ENCODE measurements at regions not wholly inside any gene's neighbourhood (a gene's known extent, or its start where the extent isn't known, plus 50 kb on each side); places are given as distances from the start of the nearest gene placed in this dataset.
A peak's percentile ranks its signal among the peaks of the same experiment; 100 is the strongest.
"Not testable (repeated sequence)": the region's sequence is repeated elsewhere in the genome, so short reads cannot be mapped to it uniquely, and the experiment has no call there.

- no peak for DNase-seq
These were observed 55.6 kb downstream of the OR4C45 start for GRCh38 chr11:50088231-50088630.

GRCh38 chr11:50098186-50098725 is 65.6 kb downstream of the OR4C45 start:
- DNase-seq, result no peak

- DNase-seq, result no peak
These were observed 70.2 kb downstream of the OR4C45 start for GRCh38 chr11:50102916-50103315.

DNA sequence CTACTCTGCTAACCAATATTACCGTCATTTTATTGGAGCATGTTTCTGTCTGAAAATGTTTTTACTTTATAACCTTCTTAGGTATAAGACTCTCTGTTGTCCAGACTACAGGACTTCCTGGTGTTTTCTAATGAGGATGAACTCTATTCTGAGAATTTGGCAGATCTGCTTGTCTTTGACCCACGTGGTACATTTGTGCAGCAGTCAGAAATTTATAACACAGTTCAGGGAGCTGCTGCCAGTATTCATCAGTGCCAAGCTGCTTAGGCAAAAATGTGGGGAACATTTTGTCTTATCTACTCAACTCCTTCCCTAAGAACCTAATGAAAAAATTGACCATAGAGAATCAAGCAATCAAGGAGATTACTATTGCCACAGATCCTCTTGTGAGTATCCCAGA is 108.0 kb downstream of the OR4C45 start:
- not testable (repeated sequence) for DNase-seq

- not testable (repeated sequence) for DNase-seq
These were observed 113.6 kb downstream of the OR4C45 start for GRCh38 chr11:50146308-50146707.

DNA sequence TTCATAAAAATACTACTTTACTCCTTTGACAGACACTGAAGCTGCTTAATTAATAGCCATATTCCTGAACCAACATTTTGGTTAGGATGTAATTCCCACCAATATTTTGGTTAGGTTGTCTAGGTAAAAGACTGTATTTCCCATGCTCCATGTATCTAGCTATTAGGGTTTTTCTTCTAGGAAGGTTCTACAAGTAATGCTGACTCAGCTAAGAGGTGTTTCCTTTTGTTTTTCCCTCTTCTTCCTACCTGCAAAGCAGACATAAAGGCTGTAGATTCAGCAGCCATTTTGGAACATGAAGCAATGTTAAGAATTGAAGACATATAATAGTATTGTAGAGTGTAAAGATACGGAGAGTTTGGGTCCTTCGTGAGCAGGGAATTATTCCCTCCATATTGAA is 115.3 kb downstream of the OR4C45 start:
- not testable (repeated sequence) for DNase-seq

DNA sequence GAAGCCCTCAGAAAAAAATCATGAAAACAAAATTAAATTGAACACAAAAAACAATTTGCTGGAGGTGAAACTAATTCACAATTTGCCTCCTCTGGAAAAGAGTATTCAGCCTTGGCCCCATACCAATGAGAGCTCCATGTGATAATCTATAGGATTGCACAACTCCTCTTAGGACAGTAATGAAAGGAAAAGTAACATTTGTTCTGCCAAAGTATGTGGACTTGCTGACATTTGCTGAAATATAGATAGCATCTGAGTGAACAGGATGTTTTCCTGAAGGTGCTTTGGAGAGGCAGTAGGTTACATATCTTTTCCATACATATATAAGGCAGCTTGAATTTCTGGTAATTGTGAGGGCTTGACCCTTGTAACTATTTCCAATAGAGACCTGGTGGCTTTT is 122.8 kb downstream of the OR4C45 start:
- no peak for DNase-seq

- DNase-seq, result no peak
These were observed 131.4 kb downstream of the OR4C45 start for GRCh38 chr11:50164050-50164449.

DNA sequence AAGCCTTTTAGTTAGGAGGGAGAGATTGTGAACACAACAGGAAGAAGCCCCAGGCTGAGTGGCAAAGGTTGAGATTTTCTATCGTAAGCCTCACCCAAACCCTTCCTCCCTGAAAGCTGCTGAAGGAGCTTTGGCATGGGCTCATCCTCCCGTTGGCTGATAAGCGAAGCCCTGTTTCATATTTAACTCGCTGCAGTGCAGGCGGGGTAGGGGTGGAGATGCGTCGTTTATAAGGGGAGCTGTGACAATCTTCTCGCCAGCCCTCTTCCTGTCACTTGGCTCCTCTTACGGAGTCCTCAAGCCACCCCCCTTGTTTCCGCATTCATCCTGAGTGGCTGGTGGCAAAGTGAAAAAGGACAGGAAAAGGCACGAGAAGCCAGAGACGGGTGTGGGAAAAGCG is 137.0 kb downstream of the OR4C45 start:
- no peak for DNase-seq

GRCh38 chr11:50170115-50170514 is 137.4 kb downstream of the OR4C45 start:
- DNase-seq, result no peak

DNA sequence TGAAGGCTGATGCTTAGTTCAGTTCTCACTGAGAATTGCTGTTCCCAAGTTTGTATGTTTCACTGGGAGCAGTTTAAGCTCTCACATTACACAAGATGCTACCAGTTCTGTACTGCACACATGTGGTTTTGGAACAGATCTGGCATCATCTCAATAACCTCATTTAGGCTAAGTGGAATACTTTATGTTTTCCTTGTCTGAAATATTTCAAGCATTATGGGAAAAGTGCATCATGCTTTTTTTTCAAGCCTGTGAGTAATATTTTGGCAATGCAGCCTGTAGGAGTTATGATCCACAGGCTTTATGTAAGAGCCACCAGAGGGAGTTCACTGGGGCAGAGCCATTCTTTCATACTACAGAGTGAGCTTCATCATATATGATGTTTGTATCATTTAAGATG is 141.5 kb downstream of the OR4C45 start:
- DNase-seq, result peak in 1 of 5 experiments; percentile 20

DNA sequence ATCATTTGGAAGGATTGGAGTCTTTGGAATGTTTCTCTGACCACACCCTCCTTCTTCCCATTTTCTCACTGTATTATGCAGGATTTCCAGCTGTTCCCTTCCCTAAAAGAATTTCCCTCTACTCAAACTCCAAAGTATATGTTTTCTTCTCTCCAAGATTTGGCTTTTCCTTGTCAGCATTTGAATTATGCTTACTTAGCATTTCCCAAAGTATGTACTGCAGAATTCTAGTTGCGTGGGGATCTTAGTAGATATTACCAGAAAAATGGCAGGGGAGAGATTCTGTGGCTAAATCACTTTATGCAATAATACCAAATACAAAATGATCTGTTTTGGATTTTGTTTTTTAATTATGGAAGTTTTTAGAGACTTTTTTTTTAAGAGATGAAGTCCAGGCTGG is 142.3 kb downstream of the OR4C45 start:
- no peak for DNase-seq

- DNase-seq, result peak in 1 of 5 experiments; percentile 43
These were observed 146.1 kb downstream of the OR4C45 start for GRCh38 chr11:50178737-50179136.

DNA sequence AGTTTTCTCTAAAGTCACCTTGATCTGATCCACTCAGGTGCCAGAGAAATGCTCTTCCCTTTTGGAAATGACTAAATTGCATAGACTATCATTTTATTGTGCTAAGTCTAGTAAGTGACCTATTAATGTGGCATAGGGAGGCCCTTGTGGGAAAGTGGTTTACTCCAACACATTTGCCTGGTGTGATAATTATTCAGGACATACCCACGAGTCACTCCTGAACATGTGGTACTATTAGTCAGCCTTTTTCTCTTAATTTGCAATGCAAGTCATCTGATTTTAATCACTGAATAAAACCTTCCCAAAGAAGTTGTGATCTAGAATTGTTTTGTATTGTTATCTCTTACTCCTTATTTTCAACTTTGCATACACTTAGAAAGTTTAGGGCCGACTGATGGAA is 148.7 kb downstream of the OR4C45 start:
- no peak for DNase-seq

- DNase-seq, result no peak
These were observed 149.8 kb downstream of the OR4C45 start for GRCh38 chr11:50182486-50182885.

- DNase-seq, result not testable (repeated sequence)
These were observed 150.5 kb downstream of the OR4C45 start for GRCh38 chr11:50183170-50183569.

DNA sequence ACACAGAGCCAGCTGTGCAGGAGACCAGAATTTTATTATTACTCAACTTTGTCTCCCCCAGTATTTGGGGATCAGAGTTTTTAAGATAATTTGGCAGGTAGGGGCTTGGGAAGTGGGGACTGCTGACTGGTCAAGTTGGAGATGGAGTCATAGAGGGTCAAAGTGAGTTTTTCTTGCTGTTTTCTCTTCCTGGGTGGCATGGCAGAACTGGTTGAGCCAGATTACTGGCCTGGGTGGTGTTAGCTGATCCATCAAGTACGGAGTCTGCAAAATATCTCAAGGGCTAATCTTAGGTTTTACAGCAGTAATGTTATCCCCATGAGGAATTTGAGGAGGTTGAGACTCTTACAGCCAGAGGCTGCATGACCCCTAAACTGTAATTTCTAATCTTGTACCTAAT is 153.5 kb downstream of the OR4C45 start:
- DNase-seq, result no peak

DNA sequence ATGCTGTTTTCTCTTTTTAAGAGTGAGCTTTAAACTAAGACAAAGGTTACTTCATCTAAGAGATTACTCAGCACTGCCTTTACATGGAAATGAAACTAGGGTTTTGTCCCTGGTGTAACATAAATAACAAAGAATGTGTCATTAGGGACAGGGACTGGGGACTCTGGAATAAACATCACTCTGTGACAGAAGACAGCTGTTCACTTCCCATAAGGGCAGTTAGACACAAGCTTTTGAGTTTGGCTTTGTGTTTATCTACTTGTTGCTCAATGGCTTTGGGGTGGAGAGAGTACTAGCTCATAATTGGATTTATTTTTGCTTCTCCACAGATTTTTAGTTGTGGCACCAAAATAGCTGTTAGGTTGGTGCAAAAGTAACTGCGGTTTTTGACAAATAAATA is 154.5 kb downstream of the OR4C45 start:
- DNase-seq, result no peak

DNA sequence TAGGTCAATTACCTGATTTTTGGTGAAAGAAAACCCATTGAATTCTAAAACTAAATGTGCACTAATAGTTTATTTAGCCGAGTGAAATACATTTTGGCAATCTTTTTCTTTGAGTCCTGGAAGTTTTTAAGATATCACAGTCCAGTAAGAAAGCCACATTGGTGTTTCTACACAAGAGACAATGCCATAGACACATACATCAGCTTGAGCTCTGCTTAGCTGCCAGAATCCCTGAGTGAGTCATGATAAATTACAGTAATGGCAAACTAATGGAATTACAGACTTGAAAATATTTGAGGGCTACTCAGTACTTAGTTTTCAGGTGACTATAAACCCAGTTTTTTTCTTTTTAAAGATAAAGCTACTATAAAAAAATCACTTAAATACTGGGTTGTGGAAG is 155.4 kb downstream of the OR4C45 start:
- DNase-seq, result no peak

- DNase-seq, result no peak
These were observed 160.1 kb downstream of the OR4C45 start for GRCh38 chr11:50192743-50193142.

GRCh38 chr11:50214376-50214775 is 181.7 kb downstream of the OR4C45 start:
- DNase-seq, result no peak

GRCh38 chr11:50220651-50221050 is 188.0 kb downstream of the OR4C45 start:
- DNase-seq, result no peak

DNA sequence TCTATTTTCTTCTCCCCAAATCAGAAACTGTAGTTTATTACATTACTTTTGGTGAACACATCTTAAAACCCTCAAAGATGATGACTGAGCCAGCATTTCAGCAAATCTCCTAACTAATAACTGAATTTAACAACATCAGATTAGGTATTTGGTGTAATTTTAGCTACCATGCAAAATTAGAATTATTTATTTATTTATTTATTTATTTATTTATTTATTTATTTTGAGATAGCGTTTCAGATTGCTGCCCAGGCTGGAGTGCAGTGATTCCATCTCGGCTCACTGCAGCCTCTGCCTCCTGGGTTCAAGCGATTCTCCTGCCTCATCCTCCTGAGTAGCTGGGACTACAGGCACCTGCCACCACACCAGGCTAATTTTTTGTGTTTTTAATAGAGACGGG is 205.7 kb downstream of the OR4C45 start:
- DNase-seq, result not testable (repeated sequence)

- DNase-seq, result no peak
These were observed 213.5 kb downstream of the OR4C45 start for GRCh38 chr11:50246183-50246582.

DNA sequence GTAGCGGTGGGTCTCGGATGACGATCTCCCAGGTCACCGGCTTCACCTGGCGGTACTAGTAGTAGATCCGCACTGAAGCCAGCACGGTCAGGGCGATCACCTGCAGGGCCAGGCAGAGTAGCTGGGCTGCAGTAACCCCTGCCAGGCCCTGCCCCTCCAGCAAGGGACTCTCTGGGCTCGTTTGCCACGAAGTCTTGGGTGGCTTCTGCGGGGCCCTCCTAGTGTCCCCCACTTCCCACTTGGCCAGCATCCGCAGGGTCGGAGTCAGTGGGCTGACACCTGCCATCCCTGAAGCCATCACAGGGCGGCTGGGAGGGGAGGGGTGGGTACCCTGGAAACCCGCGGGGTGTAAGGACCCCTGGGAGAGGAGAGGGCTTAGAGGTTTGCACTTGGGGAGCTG is 214.0 kb downstream of the OR4C45 start:
- DNase-seq, result no peak
